ENCODE measurements at regions not wholly inside any gene's neighbourhood (a gene's known extent, or its start where the extent isn't known, plus 50 kb on each side); places are given as distances from the start of the nearest gene placed in this dataset.
"Not testable (repeated sequence)": the region's sequence is repeated elsewhere in the genome, so short reads cannot be mapped to it uniquely, and the experiment has no call there.

GRCh38 chr2:187610450-187610849, 56.2 kb upstream of the TFPI start:
- not testable (repeated sequence) for DNase-seq (ENCODE audit: low read depth in 2 of 2)

GRCh38 chr2:187612857-187613256, 58.6 kb upstream of the TFPI start:
- DNase-seq (ENCODE audit: low read depth in 2 of 2) = no peak

GRCh38 chr2:187614756-187615155, 60.5 kb upstream of the TFPI start:
- no peak for DNase-seq (ENCODE audit: low read depth in 2 of 2)

GRCh38 chr2:187615364-187615763, 61.1 kb upstream of the TFPI start:
- DNase-seq (ENCODE audit: low read depth in 2 of 2) = no peak

- no peak for DNase-seq (ENCODE audit: low read depth in 2 of 2)
Measured at GRCh38 chr2:187615902-187616301, 61.7 kb upstream of the TFPI start.

GRCh38 chr2:187617120-187617519, 62.9 kb upstream of the TFPI start:
- no peak for DNase-seq (ENCODE audit: low read depth in 2 of 2)

- no peak for DNase-seq (ENCODE audit: low read depth in 2 of 2)
Measured at GRCh38 chr2:187617905-187618304, 63.7 kb upstream of the TFPI start.

- no peak for DNase-seq (ENCODE audit: low read depth in 2 of 2)
Measured at GRCh38 chr2:187618813-187619212, 64.6 kb upstream of the TFPI start.

GRCh38 chr2:187627153-187627552, 72.9 kb upstream of the TFPI start:
- DNase-seq (ENCODE audit: low read depth in 2 of 2) = no peak

- not testable (repeated sequence) for DNase-seq (ENCODE audit: low read depth in 2 of 2)
Measured at GRCh38 chr2:187636731-187637391, 82.6 kb upstream of the TFPI start.

GRCh38 chr2:187637392-187637740, 83.1 kb upstream of the TFPI start:
- DNase-seq (ENCODE audit: low read depth in 2 of 2) = not testable (repeated sequence)

GRCh38 chr2:187637771-187638170, 83.5 kb upstream of the TFPI start:
- not testable (repeated sequence) for DNase-seq (ENCODE audit: low read depth in 2 of 2)

GRCh38 chr2:187638840-187639239, 84.6 kb upstream of the TFPI start:
- DNase-seq (ENCODE audit: low read depth in 2 of 2) = no peak

GRCh38 chr2:187640926-187641510, 86.8 kb upstream of the TFPI start:
- DNase-seq (ENCODE audit: low read depth in 2 of 2) = no peak

GRCh38 chr2:187642498-187642897, 88.3 kb upstream of the TFPI start:
- DNase-seq (ENCODE audit: low read depth in 2 of 2) = no peak

- no peak for DNase-seq (ENCODE audit: low read depth in 2 of 2)
Measured at GRCh38 chr2:187644486-187644885, 90.3 kb upstream of the TFPI start.

GRCh38 chr2:187644981-187645380, 90.7 kb upstream of the TFPI start:
- DNase-seq (ENCODE audit: low read depth in 2 of 2) = peak in 1 of 2 donors; percentile 65

- no peak for DNase-seq (ENCODE audit: low read depth in 2 of 2)
Measured at GRCh38 chr2:187646556-187646955, 92.3 kb upstream of the TFPI start.

- peak in 1 of 2 donors; percentile 16 for DNase-seq (ENCODE audit: low read depth in 2 of 2)
Measured at GRCh38 chr2:187654535-187654934, 100.3 kb upstream of the TFPI start.

- DNase-seq (ENCODE audit: low read depth in 2 of 2) = no peak
Measured at GRCh38 chr2:187655001-187655400, 100.8 kb upstream of the TFPI start.

GRCh38 chr2:187656123-187656522, 101.9 kb upstream of the TFPI start:
- no peak for DNase-seq (ENCODE audit: low read depth in 2 of 2)

GRCh38 chr2:187658952-187659525, 104.8 kb upstream of the TFPI start:
- DNase-seq (ENCODE audit: low read depth in 2 of 2) = peak in 1 of 2 donors; percentile 13

- DNase-seq (ENCODE audit: low read depth in 2 of 2) = not testable (repeated sequence)
Measured at GRCh38 chr2:187676050-187676449, 121.8 kb upstream of the TFPI start.
